ENCODE measurements at regions not wholly inside any gene's neighbourhood (a gene's known extent, or its start where the extent isn't known, plus 50 kb on each side); places are given as distances from the start of the nearest gene placed in this dataset.
A peak's percentile ranks its signal among the peaks of the same experiment; 100 is the strongest.

DNA sequence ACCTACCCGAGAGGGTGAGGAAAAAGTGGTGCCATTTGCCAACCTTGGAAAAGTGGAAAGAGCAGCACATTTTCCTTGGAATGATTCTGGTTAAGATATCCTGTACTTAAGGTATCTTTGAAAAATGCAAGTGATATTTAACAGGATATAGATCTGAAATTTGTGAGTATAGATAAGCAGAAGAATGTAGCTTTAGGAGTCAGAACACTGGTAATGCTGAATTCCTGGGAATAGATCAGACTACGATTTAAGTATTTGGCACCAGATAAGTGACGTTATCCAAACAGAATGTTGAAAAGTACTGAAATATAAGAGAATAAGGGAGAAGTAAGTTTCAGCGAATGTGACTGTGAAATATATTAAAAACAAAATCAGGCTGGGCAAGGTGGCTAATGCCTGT lies 210.1 kb downstream of the PCDH7 start:
- DNase-seq, result no peak

GRCh38 chr4:30932581-30932980 lies 212.4 kb downstream of the PCDH7 start:
- no peak for DNase-seq

DNA sequence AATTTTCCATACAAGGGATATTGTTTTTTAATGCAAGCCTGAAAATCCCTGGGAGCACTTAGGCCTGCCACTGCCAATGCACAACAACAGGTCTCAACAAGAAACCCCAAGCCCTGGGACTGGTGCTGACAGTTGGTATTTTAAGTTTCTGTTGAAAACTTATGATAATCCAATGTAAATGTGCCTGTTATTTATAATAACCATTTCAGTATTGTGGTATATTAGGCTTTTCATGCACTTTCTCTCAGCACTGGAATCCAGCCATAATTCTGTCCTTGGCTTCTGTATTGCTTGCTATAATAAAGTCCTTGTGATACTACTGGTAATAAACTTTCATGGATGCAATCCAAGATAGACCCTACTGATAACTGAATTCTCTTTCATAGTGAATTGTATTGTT lies 218.9 kb downstream of the PCDH7 start:
- DNase-seq, result no peak

DNA sequence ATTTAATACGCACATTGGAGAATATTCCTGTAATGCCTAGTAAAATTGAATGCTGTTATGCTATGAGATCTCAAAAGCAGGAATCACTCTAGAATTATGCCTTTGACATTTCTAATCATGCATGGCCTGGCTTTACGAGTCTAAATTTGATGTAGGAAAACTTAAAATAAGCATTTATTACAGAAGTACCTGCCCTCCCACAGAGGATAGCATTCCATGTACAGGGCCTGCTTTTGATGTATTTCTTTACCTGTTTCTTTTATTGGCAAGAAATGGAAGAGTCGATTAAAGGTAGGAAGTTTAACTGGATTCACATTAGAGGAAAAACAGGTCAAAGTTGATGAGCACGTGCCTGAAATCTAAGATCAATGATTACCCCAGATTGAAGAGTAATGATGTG lies 219.5 kb downstream of the PCDH7 start:
- no peak for DNase-seq

DNA sequence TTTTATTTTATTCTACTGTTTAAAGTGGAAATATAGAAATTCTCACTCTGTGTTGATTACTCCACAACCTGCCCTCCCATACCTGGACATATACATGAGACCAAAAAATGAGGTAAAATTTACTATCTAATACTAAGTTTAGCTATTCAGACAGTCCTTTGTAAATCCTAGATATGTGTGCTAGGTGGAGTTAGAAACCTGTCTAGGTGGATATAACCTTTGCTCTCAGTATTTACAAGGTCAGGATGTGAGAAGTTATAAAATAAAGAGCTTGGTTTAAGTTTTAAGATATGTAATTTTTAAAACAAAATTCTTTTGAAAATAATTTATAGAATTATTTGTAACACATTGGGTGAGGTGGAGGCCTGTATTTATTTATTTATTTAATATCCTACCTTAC lies 221.5 kb downstream of the PCDH7 start:
- no peak for DNase-seq

DNA sequence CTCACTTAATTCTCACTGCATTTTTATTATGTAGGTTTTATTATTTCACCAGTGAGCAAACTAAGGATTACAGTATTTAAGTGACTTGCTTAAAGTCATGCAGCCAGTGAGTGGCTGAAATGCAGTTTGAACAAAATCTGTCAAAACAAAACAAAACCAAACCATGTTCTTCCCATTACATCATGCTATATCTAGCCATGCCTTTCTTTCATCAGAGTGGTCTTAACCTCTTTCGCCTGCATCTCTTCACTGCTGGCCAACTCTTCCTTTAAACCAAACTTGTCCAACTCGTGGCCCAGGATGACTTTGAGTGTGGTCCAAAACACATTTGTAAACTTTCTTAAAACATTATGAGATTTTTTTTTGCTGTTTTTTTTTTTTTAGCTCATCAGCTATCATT lies 223.2 kb downstream of the PCDH7 start:
- DNase-seq, result no peak

DNA sequence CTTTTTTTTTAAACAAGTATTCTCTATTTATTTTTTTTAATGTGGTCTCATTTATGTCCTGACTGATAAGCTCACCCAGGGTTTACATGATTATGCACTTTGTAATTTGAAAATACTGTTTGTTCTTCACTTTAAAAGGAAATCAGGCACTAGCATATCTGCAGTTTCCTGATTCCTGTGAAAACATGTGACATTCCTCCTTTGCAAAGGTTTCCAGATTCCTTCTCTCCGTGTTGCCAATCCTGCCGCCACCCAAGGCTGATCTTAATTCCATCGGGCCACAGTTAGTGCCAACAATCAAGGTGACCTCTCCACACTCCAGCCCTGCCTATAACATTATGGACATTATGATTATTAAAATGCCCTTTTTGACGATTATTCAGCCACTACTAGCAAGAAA lies 225.4 kb downstream of the PCDH7 start:
- DNase-seq, result no peak

- no peak for DNase-seq
These were observed 226.1 kb downstream of the PCDH7 start for GRCh38 chr4:30946288-30946687.

DNA sequence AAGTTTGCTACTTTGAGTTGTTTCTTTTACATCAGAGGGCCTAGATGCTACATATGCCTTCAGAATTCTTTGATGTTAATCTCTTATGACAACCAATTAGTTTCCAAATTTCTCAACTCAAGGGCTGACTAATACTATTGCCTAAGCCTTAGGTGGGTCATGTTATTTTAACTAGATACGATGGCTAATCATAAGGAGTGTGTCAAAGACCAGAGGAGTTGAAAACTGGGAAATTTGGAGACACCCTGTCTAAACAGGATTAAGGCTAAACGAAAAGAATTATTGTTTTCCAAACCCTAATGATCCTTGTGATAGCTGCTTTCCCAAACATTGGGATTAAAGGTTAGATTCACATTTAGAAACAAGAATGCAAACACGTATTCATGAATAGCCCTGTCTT lies 228.5 kb downstream of the PCDH7 start:
- no peak for DNase-seq

GRCh38 chr4:30950737-30951136 lies 230.6 kb downstream of the PCDH7 start:
- no peak for DNase-seq

- DNase-seq, result no peak
These were observed 232.5 kb downstream of the PCDH7 start for GRCh38 chr4:30952526-30953219.

- no peak for DNase-seq
These were observed 233.6 kb downstream of the PCDH7 start for GRCh38 chr4:30953799-30954198.

DNA sequence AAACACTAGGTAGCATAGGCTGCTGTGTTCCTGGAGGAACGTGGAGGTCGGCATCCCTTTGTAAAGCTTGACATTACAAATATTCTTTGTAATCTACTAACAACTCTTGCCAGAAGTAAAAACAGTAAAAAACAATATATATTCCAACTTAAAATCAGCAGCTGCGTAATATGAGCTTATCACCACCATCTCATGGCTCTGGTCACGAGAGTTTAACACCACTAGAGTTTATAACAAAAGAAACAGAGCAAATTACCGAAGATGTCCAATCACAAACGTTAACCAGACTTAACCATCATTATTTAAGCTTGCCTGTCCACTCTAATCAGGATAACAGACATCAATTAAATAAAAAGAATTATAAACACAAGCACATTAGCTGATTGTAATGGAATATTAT lies 236.7 kb downstream of the PCDH7 start:
- no peak for DNase-seq

DNA sequence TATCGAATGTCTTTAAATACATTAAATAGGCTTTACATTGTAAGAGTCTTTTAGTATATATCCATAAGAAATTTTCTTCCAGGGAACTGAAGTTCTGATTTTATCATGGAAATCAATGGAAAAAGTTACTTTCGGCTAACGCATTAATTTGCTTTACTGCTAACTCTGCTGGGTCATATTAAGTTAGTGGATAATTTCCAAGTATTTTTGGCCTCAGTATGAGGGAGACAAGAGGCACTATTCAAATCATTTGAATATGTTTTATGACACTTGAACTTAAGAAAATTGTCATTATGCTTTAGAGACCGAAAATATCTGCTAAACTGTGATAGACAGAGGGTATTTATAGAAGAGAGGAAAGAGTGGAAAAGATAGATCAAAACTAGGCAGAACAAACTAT lies 237.5 kb downstream of the PCDH7 start:
- no peak for DNase-seq

DNA sequence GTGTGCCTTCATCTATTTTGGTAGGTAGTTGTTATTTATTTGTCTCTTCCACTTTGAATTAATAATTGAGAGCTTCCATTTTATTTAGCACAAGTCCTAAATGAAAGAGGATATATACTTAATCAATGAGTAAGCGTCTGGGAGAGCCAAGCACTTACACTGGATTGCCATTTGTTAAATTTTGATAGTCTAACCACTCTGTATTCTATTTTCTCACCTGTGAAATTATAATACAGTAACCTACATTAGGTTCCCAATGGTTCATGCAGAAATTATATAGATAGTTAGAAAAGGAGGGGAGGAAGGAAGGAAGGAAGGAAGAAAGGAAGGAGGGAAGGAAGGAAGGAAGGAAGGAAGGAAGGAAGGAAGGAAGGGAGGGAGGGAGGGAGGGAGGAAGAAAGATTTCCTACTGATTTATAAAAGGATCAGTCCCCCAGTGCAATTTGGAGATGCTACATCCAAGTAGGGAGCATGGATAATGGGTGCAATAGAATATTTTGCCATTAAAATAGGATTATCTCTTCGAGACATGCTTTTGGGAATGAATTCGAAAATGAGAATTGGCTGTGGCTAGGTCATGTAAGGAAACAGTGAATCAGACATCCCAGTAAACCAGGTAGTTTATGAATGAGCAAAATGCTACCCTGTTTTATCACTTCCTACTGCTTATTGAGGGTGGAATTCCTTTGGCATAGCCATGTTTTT lies 239.8 kb downstream of the PCDH7 start:
- no peak for DNase-seq

DNA sequence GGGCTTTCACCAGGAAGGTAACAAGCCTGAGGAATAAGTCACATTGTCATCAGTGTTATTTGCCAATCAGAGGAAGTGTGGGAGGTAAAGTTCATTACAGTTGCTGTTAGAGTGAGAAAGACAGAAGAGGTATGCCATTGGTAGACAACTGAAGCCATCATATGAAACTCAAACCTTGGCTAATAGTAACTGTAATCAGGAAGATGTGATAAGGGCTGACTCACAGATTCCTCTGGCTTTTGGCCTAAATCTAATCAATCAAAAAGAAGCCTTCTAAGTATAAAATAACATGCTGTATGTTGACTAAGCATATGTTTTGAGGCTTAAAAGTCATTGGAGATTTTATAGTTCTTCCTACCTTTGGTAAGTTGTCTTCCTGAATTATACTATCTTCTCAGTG lies 242.8 kb downstream of the PCDH7 start:
- DNase-seq, result no peak

DNA sequence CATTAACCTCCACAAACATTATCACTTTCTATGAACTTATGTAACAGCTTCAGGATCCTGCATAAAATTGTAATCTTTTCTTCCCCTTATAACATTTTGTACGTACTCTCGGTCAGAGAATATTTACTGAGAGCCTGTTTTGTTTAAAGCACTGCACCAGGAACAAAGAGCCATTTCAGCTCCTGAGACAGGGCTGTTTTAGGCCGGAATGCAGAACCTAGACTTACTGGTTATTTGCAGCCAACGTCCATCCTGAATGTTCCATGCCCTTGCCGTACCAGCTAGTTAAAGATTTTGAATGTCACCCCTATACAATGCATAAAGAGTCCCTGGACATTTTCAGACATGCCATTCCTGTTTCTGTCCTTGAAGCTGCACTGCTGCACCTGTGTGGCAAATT lies 248.8 kb downstream of the PCDH7 start:
- DNase-seq, result peak in 3 of 58 donors; percentile 1 to 2 (median 2)

- no peak for DNase-seq
These were observed 252.4 kb downstream of the PCDH7 start for GRCh38 chr4:30972542-30972941.

- DNase-seq, result no peak
These were observed 253.8 kb downstream of the PCDH7 start for GRCh38 chr4:30973993-30974392.

GRCh38 chr4:30979402-30979801 lies 259.2 kb downstream of the PCDH7 start:
- DNase-seq, result no peak

DNA sequence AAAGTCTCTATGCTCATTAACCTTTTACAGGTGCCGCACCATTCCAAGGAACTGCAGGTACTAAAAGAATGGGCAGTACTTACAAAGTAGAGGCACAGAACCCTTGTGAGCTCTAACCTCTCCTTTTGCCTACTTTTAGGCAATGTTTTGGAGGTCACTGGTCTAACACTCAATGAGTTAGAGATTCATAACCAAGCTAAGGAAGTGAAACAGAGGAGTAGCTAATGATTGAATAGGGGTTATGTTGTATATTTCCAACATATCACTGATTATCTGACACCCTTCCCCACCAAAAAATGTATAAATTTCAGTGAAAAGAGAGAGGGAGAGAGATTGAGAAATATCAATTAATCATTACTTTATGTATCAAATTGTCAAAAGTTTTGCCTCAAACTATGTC lies 269.3 kb downstream of the PCDH7 start:
- DNase-seq, result no peak

- no peak for DNase-seq
These were observed 276.7 kb downstream of the PCDH7 start for GRCh38 chr4:30996841-30997240.

DNA sequence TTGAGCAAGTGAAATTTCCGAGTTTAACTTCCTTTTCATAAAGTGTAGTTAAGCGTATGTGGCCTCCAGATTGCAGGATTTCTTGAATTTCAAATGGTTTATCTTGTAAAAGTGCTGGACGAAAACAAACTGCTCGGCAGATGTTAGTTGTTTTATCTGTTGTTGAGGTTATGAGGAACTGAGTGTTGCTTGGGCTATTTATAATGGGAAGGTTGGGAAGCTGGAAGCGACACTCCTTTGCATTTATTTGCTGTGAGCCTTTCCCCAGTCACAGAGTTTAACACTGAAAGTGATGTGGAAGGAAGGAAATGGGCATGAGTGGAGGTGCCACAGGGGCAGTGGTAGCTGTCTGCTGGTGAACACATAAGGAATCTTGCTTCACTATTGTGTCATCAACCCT lies 284.9 kb downstream of the PCDH7 start:
- no peak for DNase-seq
